Endodermal cell (in vitro differentiated cells): ENCODE measurements at regions not wholly inside any gene's neighbourhood (a gene's known extent, or its start where the extent isn't known, plus 50 kb on each side); places are given as distances from the start of the nearest gene placed in this dataset.

Source experiments
- DNase-seq: peaks from one replicate; pipeline ENCODE4 v3.0.0-alpha.2; 2017
- H3K27ac ChIP-seq: 2 replicates; pipeline ENCODE4 v1.5.1; 2013; ENCODE audit warnings: mild to moderate bottlenecking, low read depth, low read length, moderate library complexity
- H3K27me3 ChIP-seq: 2 replicates; pipeline ENCODE4 v1.6.1; 2013; ENCODE audit warnings: mild to moderate bottlenecking, low read length, moderate library complexity; ENCODE audit not compliant: insufficient read depth, control insufficient read depth, poor library complexity, severe bottlenecking
- H3K36me3 ChIP-seq: 2 replicates; pipeline ENCODE4 v1.7.0; 2013; ENCODE audit warnings: mild to moderate bottlenecking, low read length, moderate library complexity; ENCODE audit not compliant: control insufficient read depth, insufficient read depth
- H3K4me1 ChIP-seq: one replicate; pipeline ENCODE4 v1.7.0; 2013; ENCODE audit warnings: low read length; ENCODE audit not compliant: control insufficient read depth, insufficient read depth
- H3K4me3 ChIP-seq: 2 replicates; pipeline ENCODE4 v1.5.1; 2013; ENCODE audit warnings: mild to moderate bottlenecking, low read length, moderate library complexity
- H3K9ac ChIP-seq: 2 replicates; pipeline ENCODE4 v1.6.1; 2013; ENCODE audit warnings: mild to moderate bottlenecking, low read length, moderate library complexity; ENCODE audit not compliant: poor library complexity, severe bottlenecking; ENCODE audit errors: extremely low read depth
- H3K9me3 ChIP-seq: 2 replicates; pipeline ENCODE4 v1.6.1; 2013; ENCODE audit warnings: mild to moderate bottlenecking, low read length, moderate library complexity; ENCODE audit not compliant: control insufficient read depth
- H3K27ac Mint-ChIP-seq: 2 replicates; pipeline ENCODE4 v1.8.0; 2020; ENCODE audit warnings: mixed read lengths
- H3K27me3 Mint-ChIP-seq: 2 replicates; pipeline ENCODE4 v1.8.0; 2021; ENCODE audit warnings: mild to moderate bottlenecking, mixed read lengths; ENCODE audit not compliant: insufficient read depth
- H3K36me3 Mint-ChIP-seq: 2 replicates; pipeline ENCODE4 v1.8.0; 2020; ENCODE audit warnings: low read depth, mixed read lengths
- H3K4me1 Mint-ChIP-seq: 2 replicates; pipeline ENCODE4 v1.8.0; 2020; ENCODE audit warnings: mixed read lengths
- H3K4me3 Mint-ChIP-seq: 2 replicates; pipeline ENCODE4 v1.8.0; 2020; ENCODE audit warnings: mild to moderate bottlenecking, moderate library complexity, mixed read lengths
- H3K9me3 Mint-ChIP-seq: 2 replicates; pipeline ENCODE4 v1.8.0; 2020; ENCODE audit warnings: mild to moderate bottlenecking, mixed read lengths
- CTCF ChIP-seq: fragments of 200-600 bp; sonication (generic); conservative IDR thresholded peaks from 2 replicates; pipeline ENCODE4 v1.5.0; 2021; ENCODE audit warnings: antibody characterized with exemption, mild to moderate bottlenecking
- WGBS, 2 experiments: methylation state at CpG; one replicate each; pipeline versions ENCODE4 v1.1.5 to v1.1.7; 2013; ENCODE audit warnings: missing lambda C conversion rate in 2 of 2, mixed read lengths in 1 of 2; ENCODE audit not compliant: insufficient coverage in 1 of 2, insufficient read length in 1 of 2; 5-methylcytosine and 5-hydroxymethylcytosine counted together

GRCh38 chr20:39792334-39792733, 830.2 kb downstream of the DHX35 start:
- Histone ChIP-seq H3K4me3 (no peak overlapping the region), H3K27me3 (no peaks in the 10 kb centered on the region), H3K9me3 (no peaks in the 10 kb centered on the region), H3K36me3 (no peaks in the 10 kb centered on the region), H3K4me1 (peaks cover 2% of the 10 kb centered on the region), H3K27ac (no peak overlapping the region), H3K9ac (no peak overlapping the region)
- Mint-ChIP-seq H3K36me3 (no peaks in the 10 kb centered on the region), H3K27ac (no peak overlapping the region), H3K4me1 (peaks cover 4% of the 10 kb centered on the region), H3K27me3 (no peaks in the 10 kb centered on the region), H3K4me3 (no peak overlapping the region), H3K9me3 (no peaks in the 10 kb centered on the region)
- no peak for TF ChIP-seq CTCF
- no peak for DNase-seq

- Mint-ChIP-seq H3K4me3 (no peak overlapping the region), H3K36me3 (peaks cover 9% of the 10 kb centered on the region), H3K27ac (no peak overlapping the region), H3K27me3 (no peaks in the 10 kb centered on the region), H3K9me3 (no peaks in the 10 kb centered on the region), H3K4me1 (peaks cover 4% of the 10 kb centered on the region)
- no peak for TF ChIP-seq CTCF
- DNase-seq, result no peak
- Histone ChIP-seq H3K9me3 (no peaks in the 10 kb centered on the region), H3K9ac (no peak overlapping the region), H3K4me1 (peaks cover 2% of the 10 kb centered on the region), H3K4me3 (no peak overlapping the region), H3K36me3 (no peaks in the 10 kb centered on the region), H3K27ac (no peak overlapping the region), H3K27me3 (no peaks in the 10 kb centered on the region)
- WGBS, 2 experiments, result 90% methylated on average over 3 of the region's 3 CpGs; no CpG with 5 or more reads in 1 of the 2 experiments
Measured at GRCh38 chr20:39789411-39789810, 827.3 kb downstream of the DHX35 start.

GRCh38 chr20:39785252-39785917, 823.2 kb downstream of the DHX35 start:
- TF ChIP-seq CTCF, result no peak
- no peaks in the 10 kb centered on the region for H3K27me3 Mint-ChIP-seq
- H3K36me3 Mint-ChIP-seq, result peaks cover 24% of the 10 kb centered on the region
- WGBS, 2 experiments, result 67 to 87% methylated on average over 1 to 4 of the region's 4 CpGs
- Histone ChIP-seq H3K9me3 (peaks cover 15% of the 10 kb centered on the region), H3K4me3 (no peak overlapping the region), H3K4me1 (peaks cover 2% of the 10 kb centered on the region), H3K9ac (no peak overlapping the region), H3K27ac (no peak overlapping the region), H3K27me3 (no peaks in the 10 kb centered on the region), H3K36me3 (no peaks in the 10 kb centered on the region)
- no peak overlapping the region for H3K4me3 Mint-ChIP-seq
- H3K9me3 Mint-ChIP-seq, result peaks cover 10% of the 10 kb centered on the region
- no peak overlapping the region for H3K27ac Mint-ChIP-seq
- DNase-seq, result no peak
- H3K4me1 Mint-ChIP-seq, result peaks cover 4% of the 10 kb centered on the region
